ENCODE measurements at regions not wholly inside any gene's neighbourhood (a gene's known extent, or its start where the extent isn't known, plus 50 kb on each side); places are given as distances from the start of the nearest gene placed in this dataset.

DNA sequence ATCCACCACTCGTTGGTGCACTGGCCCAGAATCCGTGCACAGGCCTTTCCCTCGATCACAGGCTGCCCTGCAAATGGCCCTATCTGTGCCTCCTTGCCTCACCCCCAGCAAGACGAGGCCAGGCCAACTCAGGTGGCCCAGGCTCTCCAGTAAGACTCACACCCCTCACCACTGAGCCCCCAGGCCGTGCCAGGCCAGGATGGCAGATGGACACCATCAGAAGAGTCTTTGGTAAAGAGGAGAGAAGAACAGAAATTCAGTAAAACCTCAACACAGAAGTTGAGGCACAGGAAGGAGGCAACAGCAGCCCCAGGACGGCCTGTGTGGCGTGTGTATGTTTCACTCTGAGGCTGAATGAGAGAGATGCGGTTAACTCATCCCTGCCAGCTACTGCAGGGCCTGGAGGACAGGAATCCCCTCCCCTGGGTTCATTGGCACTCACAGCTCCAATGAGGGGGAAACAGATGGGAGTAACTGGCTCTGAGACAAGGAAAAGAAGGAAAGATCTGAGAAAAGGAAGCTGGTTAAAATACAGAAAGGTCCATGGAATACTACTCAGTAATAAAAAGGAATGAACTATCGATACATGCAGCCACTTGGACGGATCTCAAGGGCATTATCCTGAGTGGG, 54.1 kb upstream of the WNT11 start:
- H3K4me3 ChIP-seq (ENCODE audit: low read depth, low read length), result no peak overlapping the region
- TF ChIP-seq, protein P1, sequence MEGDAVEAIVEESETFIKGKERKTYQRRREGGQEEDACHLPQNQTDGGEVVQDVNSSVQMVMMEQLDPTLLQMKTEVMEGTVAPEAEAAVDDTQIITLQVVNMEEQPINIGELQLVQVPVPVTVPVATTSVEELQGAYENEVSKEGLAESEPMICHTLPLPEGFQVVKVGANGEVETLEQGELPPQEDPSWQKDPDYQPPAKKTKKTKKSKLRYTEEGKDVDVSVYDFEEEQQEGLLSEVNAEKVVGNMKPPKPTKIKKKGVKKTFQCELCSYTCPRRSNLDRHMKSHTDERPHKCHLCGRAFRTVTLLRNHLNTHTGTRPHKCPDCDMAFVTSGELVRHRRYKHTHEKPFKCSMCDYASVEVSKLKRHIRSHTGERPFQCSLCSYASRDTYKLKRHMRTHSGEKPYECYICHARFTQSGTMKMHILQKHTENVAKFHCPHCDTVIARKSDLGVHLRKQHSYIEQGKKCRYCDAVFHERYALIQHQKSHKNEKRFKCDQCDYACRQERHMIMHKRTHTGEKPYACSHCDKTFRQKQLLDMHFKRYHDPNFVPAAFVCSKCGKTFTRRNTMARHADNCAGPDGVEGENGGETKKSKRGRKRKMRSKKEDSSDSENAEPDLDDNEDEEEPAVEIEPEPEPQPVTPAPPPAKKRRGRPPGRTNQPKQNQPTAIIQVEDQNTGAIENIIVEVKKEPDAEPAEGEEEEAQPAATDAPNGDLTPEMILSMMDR (IDR thresholded peaks at IDR 0.05; ENCODE audit: borderline replicate concordance, insufficient read depth, low read depth, low read length), result no peak

DNA sequence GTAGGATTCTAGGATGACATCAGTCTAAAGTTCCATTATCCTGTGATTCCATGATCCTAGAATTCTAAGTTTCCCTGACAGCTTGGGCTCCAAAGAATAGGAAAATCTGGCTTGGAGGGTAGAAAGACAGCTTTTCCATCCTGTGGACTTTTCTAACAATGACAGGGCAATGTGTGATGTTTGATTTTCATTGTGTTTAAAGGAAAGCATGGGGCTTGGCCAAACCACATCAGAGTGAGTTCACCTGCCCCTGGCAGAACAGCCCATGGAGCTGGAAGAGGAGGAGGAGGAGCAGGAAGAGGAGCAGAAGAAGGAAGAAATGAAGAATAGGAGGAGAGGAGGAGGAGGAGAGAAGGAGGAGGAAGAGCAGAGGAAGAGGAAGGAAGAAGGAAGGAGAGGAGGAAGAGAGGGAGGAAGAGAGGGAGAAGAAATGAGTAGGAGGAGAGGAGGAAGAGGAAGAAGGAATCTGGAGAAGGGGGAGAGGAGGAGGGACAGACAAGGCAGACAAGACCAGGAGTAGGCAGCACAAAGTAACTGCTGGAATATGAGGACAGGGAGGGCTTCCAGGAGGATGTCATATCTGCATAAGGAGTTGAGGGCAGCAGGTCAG, 53.1 kb upstream of the WNT11 start:
- TF ChIP-seq, protein P1 (IDR thresholded peaks at IDR 0.05; ENCODE audit: borderline replicate concordance, insufficient read depth, low read depth, low read length), result no peak
- no peak overlapping the region for H3K4me3 ChIP-seq (ENCODE audit: low read depth, low read length)

DNA sequence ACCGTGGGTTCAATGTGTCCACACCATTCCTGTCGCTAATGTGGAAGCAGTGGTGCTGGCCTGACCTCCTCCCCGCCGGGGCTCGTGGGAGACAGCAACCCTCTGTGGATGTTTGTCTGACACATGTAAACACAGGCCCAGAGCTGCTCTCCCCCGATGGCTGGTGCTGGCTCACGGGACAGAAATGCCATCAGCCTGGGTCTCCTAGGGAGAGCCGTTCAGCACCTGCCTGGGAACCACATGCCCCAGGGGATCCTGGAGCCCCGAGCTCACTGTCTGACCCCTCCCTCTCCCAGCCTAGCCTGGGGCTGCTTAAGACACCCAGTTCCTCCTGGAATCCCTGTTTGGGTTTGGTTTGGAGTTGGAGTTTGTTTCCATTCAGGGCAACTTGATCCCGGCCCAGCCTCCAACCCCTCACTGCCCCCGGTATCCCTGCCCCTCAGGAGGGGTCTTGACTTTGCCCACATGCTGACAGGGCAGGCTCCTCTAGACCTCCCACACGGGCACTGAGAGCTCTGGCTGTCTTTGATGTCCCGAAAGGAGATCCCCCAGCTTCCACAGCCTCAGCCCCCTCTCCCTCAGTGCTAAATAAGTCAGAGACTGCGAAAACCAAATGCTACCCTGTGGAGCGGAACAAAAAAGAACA, 50.9 kb upstream of the WNT11 start:
- TF ChIP-seq, protein P1 (IDR thresholded peaks at IDR 0.05; ENCODE audit: borderline replicate concordance, insufficient read depth, low read depth, low read length), result no peak
- no peak overlapping the region for H3K4me3 ChIP-seq (ENCODE audit: low read depth, low read length)

DNA sequence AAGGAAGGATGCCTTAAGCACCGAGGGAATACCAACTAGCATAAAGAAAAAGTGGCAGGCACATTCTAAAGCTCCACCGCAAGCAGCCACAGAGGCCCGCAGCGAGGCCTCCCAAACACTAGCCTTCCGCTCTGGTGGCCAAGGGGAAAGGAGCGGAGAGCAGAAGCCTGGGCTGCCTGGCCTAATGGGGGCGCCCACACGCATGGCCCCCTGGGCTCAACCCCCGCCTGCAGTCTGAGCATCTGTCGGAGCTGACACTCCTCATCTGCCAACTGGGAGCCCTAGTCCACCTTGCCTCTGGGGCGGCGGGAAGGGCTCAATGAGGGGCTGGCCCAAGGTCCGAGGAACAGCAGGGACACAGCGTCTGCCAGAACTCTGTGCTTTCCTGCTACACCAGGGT, 50.1 kb upstream of the WNT11 start:
- TF ChIP-seq, protein P1 (IDR thresholded peaks at IDR 0.05; ENCODE audit: borderline replicate concordance, insufficient read depth, low read depth, low read length), result no peak
- no peak overlapping the region for H3K4me3 ChIP-seq (ENCODE audit: low read depth, low read length)

Measured in GM12875 (cell line).